Left ventricle myocardium superior (tissue), 1 donor: ENCODE measurements at regions not wholly inside any gene's neighbourhood (a gene's known extent, or its start where the extent isn't known, plus 50 kb on each side); places are given as distances from the start of the nearest gene placed in this dataset.

Experiments used
- ATAC-seq: fragments of 200-7000 bp; cut with Tn5 transposase; one replicate; pipeline ENCODE4 v1.9.1; 2020; ENCODE audit warnings: mild to moderate bottlenecking, moderate library complexity
- DNase-seq: peaks from one replicate; pipeline ENCODE4 v3.0.0-alpha.2; 2020
- intact Hi-C: fragments of 100-400 bp; cut with micrococcal nuclease; formaldehyde crosslinking; loops from one replicate; pipeline ENCODE4 v1.11.0; 2022
- donor health status: DM: no; HTN: yes; CAD: no; lungs with severe emphysema.

DNA sequence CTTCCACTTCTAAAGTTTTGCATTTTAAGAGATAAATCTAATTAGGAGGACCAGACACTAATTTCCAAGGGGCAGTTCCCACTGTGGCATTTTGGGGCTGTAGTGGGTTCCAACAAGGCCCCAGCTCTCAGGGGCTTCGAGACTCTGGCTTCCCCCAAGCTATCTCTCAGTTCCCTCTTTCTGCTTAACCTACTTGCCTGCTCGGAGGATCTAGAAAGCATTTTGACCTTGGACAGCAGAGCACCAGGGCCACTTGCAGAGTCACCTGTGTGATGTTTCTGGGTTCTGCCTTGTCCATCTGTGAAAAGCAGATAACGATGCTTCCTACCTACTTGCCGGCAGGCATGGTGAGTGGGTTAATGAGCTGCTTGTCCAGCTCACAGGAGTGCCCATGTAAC is 175.4 kb downstream of the MED10 start:
- DNase-seq (no peak), ATAC-seq (no peak)
- intact Hi-C loops = no loop called here

GRCh38 chr5:6202149-6202967 is 176.0 kb downstream of the MED10 start:
- ATAC-seq = no peak
- intact Hi-C loops = no loop called here
- no peak for DNase-seq

- ATAC-seq = no peak
- DNase-seq = no peak
- intact Hi-C loops = no loop called here
Observed at GRCh38 chr5:6201631-6202030, 176.7 kb downstream of the MED10 start.

- no peak for ATAC-seq
- intact Hi-C loops = no loop called here
- no peak for DNase-seq
Observed at GRCh38 chr5:6198531-6198930, 179.8 kb downstream of the MED10 start.

GRCh38 chr5:6197427-6197826 is 180.9 kb downstream of the MED10 start:
- no peak for ATAC-seq
- intact Hi-C loops = no loop called here
- DNase-seq = no peak

DNA sequence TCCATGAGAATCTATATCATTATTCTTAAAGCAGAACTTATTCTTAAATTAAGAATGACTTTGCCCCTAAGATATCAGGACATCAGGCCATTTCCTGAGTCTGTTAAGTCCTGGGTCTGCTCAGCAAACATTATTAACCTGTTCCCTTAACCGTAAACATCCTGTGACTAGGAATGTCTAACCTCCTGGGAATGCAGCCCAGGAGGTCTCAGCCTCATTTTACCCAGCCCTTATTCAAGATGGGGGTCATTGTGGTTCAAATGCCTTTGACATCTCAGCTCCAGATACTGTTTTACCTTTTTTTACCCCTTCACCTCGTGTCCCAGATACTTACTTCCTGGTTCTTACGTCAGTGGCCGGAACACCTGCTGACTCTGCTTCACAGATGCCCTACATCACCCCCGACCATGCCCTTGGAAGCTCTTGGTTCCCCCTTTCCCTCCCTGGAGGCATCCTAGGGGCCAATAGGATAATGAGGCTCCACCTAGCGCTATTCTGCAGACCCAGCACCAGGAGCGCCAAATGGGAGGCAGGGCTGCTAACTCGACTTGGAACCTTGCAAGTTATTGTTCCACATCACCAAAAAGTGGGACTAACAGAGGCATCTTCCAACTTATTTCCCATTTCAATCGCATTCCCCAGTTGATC is 182.5 kb downstream of the MED10 start:
- ATAC-seq = no peak
- no peak for DNase-seq
- intact Hi-C loops = no loop called here

GRCh38 chr5:6194906-6195612 is 183.3 kb downstream of the MED10 start:
- intact Hi-C loops = no loop called here
- ATAC-seq (no peak), DNase-seq (no peak)

DNA sequence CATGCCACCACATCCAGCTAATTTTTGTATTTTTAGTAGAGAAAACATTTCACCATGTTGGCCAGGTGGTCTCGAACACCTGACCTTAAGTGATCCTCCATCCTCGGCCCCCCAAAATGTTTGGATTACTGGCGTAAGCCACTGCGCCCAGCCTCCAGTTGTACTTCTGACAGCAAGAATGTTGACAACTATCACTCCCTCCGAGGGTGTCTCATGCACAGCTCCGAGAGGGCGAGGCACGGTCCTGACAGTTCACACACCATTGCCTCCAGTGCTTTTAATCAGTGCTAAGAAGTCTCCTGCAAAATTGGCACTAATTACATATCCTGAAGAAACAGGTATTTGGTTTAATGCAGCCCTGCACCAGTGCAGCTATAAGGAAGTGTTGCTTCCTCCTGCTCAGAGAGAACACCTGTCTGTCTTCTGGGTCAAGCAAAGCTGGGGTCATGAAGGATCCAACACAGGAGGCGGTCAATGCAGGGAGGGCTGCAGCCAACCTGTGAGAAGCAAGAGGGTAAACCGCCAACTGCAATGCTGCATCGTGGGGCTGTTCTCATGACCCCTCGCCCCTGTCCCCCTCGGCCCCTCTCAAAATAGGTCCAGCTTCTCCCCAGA is 184.0 kb downstream of the MED10 start:
- ATAC-seq = no peak
- no peak for DNase-seq
- intact Hi-C loops = no loop called here

- no peak for DNase-seq
- intact Hi-C loops = no loop called here
- no peak for ATAC-seq
Observed at GRCh38 chr5:6193310-6193709, 185.0 kb downstream of the MED10 start.

- intact Hi-C loops = no loop called here
- ATAC-seq = no peak
- DNase-seq = no peak
Observed at GRCh38 chr5:6190838-6191237, 187.5 kb downstream of the MED10 start.

DNA sequence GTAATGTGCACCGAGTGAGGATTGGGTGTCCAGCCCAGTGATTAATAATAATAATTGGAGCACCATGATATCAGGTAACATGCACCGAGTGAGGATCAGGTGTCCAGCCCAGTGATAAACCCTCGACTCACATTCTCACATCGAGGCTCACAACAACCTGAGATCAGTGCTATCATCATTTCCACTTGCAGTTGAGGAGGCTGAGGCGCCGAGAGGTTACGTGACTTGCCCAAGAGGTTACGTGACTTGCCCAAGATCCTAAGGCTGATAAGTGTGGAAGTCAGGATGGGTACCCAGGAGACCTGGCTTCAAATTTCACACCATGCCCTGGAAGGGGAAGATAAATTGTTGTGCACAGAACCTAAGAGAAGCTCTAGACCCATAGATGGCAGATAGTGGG is 189.4 kb downstream of the MED10 start:
- DNase-seq = no peak
- ATAC-seq = no peak
- intact Hi-C loops = no loop called here

DNA sequence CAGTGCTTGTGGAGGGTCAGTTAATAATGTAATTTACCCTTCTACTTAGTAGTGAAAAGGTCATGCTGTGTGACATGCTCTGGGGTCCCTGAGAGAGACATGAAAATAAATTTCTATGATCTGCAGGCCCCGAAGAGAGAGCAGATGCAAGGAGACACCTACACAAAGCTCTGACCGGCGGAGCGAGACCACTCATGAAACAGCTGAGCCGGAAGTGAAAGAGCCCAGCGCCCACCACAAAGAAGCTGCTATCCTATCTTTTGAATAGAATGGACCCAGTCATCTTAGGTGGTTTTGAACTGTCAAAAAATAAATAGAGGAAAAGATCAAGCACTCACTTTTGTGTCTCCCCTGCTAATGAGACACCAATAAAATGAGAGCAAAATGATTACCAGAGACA is 190.0 kb downstream of the MED10 start:
- intact Hi-C loops = no loop called here
- DNase-seq = no peak
- ATAC-seq = no peak

DNA sequence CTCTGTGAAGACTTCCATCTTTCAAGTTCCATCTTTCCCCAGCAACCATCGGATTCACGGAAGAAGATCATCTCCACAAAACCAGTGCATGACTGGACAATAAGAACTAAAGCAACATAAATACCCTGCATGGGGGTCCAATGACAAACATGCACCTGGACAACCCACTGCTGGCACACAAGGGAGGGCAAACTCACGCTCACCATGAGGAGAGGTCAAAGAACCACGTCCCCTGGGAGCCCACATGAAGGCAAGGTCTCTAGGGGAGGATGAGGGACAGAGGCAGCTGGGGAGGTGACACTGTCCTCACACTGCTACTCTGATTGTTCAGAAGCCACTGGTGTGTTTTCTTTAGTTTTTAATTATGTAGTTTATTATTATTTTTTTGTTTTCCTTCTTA is 190.8 kb downstream of the MED10 start:
- DNase-seq (no peak), ATAC-seq (no peak)
- intact Hi-C loops = no loop called here

DNA sequence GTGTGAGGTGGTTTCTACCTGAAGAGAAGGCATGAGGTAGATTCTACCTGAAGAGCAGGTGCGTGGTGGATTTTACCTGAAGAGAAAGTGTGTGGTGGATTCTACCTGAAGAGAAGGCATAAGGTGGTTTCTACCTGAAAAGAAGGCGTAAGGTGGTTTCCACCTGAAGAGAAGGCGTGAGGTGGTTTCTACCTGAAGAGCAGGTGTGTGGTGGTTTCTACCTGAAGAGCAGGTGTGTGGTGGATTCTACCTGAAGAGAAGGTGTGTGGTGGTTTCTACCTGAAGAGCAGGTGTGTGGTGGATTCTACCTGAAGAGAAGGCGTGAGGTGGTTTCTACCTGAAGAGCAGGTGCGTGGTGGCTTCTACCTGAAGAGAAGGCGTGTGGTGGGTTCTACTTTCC is 192.8 kb downstream of the MED10 start:
- no peak for ATAC-seq
- no peak for DNase-seq
- intact Hi-C loops = no loop called here

DNA sequence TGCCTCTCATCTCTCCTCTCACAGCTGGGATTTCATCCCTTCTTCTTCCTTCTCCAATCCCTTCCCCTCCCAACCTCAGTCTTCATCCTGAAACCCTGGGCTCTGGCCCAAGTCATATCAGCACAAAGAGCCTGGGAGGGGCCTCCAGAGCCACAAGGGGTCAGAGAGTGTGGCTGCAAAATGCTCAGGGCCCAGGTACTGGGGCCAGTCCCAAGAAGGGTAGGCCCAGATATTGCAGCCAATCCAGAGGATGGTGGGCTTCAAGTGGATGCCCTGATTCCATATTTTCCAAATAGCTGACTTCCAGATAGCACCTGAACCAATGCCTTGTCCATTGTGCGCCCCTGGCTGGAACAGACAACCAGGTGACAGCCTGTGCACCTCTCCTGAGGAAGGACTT is 193.9 kb downstream of the MED10 start:
- ATAC-seq = no peak
- DNase-seq = no peak
- intact Hi-C loops = no loop called here

DNA sequence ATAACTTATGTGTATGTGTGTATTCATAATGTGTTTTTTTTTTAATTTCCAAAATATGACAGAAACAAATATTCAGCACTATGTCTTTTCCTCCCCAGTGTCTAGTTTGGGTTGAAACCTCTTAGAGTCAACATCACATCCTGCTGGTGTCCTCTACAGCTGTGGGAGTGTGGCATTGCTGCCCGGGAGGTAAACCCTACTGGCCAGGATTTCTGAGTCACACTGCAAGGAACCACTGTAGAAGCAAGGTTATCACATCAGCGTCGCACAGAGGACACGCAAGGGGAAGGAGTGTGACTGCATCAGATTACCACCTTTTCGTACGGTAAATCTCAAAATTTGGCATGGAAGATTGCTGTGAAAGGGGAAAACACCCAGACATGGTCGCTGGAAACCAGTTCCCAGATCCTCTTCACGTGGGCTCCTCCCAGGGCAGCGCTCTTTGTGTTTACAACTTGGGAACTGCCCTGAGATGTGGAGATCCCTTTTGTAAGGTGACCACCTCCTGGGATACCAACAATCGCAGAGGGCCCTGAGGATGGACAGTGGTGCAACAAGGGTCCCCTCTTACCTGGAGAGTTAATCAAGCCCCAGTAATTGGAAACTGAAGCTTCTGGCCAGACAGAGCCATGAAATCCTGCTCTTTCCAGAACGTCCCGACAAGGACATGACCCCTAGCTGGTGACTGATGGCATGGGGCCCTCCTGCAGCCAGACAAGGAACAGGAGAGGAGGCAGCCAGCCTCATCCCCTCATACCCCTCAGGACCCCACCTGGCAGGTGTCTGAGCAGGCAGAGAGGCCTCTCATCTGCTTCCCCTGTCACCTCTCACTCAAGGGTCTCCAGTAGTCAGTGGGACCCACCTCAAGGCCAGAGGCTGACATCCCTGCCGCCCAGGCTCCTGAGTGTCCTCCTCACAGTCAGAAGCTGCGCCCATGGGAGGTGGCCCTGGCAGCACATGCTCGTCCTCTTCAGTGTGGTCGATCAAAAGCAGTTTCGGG is 194.7 kb downstream of the MED10 start:
- DNase-seq (no peak), ATAC-seq (no peak)
- intact Hi-C loops = no loop called here

DNA sequence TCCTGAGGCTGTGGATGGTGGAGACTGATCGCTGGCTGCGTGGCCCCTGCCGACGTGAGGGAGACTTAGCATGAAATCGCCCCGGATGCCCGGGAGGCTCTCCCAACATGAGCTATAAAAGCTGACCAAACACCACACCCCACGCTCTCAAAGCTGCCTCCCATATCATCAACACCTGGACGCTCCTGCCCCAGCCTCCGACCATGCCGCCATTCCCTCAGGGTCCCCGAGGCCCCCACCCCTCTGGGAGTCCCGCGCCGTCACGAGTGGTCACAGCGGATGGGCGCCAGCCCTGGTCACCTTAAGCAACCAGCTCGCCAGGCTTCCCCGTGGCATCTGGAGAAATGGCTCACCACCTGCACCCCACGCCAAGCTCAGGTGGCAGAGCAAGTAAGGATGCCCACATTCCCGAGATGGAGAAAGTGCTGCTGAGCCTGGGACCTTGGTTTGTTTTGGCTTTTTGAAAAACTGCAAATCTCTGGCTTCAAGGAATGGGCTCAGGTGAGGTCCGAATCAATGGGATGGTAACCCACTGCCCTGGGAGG is 196.0 kb downstream of the MED10 start:
- no peak for DNase-seq
- intact Hi-C loops = no loop called here
- no peak for ATAC-seq

- ATAC-seq (no peak), DNase-seq (no peak)
- intact Hi-C loops = no loop called here
Observed at GRCh38 chr5:6181871-6182270, 196.5 kb downstream of the MED10 start.
